A549 (cell line): ENCODE measurements at regions not wholly inside any gene's neighbourhood (a gene's known extent, or its start where the extent isn't known, plus 50 kb on each side); places are given as distances from the start of the nearest gene placed in this dataset.

ENCODE experiments used
- CTCF ChIP-seq: fragments of >200 bp; sonication (Bioruptor Twin); formaldehyde crosslinking; IDR thresholded peaks from 3 replicates; pipeline ENCODE4 v1.5.1; 2016
- EP300 ChIP-seq, 2 experiments: fragments of >200 bp; sonication (Bioruptor Twin); formaldehyde crosslinking; IDR thresholded peaks; 2 replicates in 1 of 2; 3 replicates in 1 of 2; pipeline ENCODE4 v1.6.1; 2016 to 2017
- FOSL2 ChIP-seq, 2 experiments: fragments of 450-650 bp in 1 of 2; fragments of >200 bp in 1 of 2; sonication (Bioruptor Twin) in 1 of 2; formaldehyde crosslinking; IDR thresholded peaks; 2 replicates each; pipeline versions ENCODE4 v1.5.0 to v1.6.1; 2016 to 2020; ENCODE audit warnings: mild to moderate bottlenecking in 1 of 2, moderate library complexity in 1 of 2
- JUN ChIP-seq, 2 experiments: fragments of >200 bp; sonication (Bioruptor Twin); formaldehyde crosslinking; IDR thresholded peaks; 2 replicates in 1 of 2; 3 replicates in 1 of 2; pipeline ENCODE4 v1.6.1; 2016 to 2017
- JUNB ChIP-seq: fragments of >200 bp; sonication (Bioruptor Twin); formaldehyde crosslinking; IDR thresholded peaks from 2 replicates; pipeline ENCODE4 v1.6.1; 2016
- MAFK ChIP-seq: fragments of 450-650 bp; IDR thresholded peaks from 2 replicates; pipeline ENCODE4 v1.6.1; 2014; ENCODE audit not compliant: partially characterized antibody
- MAX ChIP-seq: IDR thresholded peaks from 2 replicates; pipeline ENCODE4 v1.6.1; 2012
- POLR2A ChIP-seq: IDR thresholded peaks from 2 replicates; pipeline ENCODE4 v1.6.1; 2012; ENCODE audit warnings: mild to moderate bottlenecking, low read length
- RAD21 ChIP-seq, 2 experiments: fragments of >200 bp in 1 of 2; sonication (Bioruptor Twin) in 1 of 2; formaldehyde crosslinking in 1 of 2; IDR thresholded peaks in 1 of 2; conservative IDR thresholded peaks in 1 of 2; 2 replicates in 1 of 2; 3 replicates in 1 of 2; pipeline ENCODE4 v1.6.1; 2012 to 2018; ENCODE audit warnings: inconsistent platforms in 1 of 2
- REST ChIP-seq: fragments of 200-600 bp; sonication (generic); IDR thresholded peaks from 2 replicates; pipeline ENCODE4 v1.6.1; 2016; ENCODE audit warnings: antibody characterized with exemption, mild to moderate bottlenecking, moderate library complexity
- SMC3 ChIP-seq: fragments of >200 bp; sonication (Bioruptor Twin); formaldehyde crosslinking; IDR thresholded peaks from 3 replicates; pipeline ENCODE4 v1.6.1; 2018; ENCODE audit warnings: inconsistent platforms
- TP53 ChIP-seq: fragments of 250-450 bp; sonication (Bioruptor Pico); IDR thresholded peaks from 2 replicates; pipeline ENCODE4 v1.5.0; 2021; ENCODE audit warnings: mild to moderate bottlenecking, moderate library complexity
- USF2 ChIP-seq: fragments of 450-650 bp; IDR thresholded peaks from 2 replicates; pipeline ENCODE4 v1.6.1; 2014; ENCODE audit warnings: antibody characterized with exemption

GRCh38 chr5:167947306-167947705, 344.1 kb upstream of the WWC1 start:
- TF ChIP-seq CTCF (no peak), JUN (IDR thresholded peaks at IDR 0.05) (no peak), EP300 (IDR thresholded peaks at IDR 0.05) (no peak), POLR2A (no peak), SMC3 (no peak), RAD21 (conservative IDR thresholded peaks at IDR 0.05 in 1 of 2, IDR thresholded peaks at IDR 0.05 in 1 of 2) (no peak), REST (no peak), MAX (no peak), TP53 (no peak), USF2 (no peak), MAFK (no peak), FOSL2 (IDR thresholded peaks at IDR 0.05) (no peak), FOSL2 (CRISPR knock-in tag; IDR thresholded peaks at IDR 0.05) (no peak), JUNB (no peak)
